HepG2 (cell line): ENCODE measurements at regions not wholly inside any gene's neighbourhood (a gene's known extent, or its start where the extent isn't known, plus 50 kb on each side); places are given as distances from the start of the nearest gene placed in this dataset.

ENCODE experiments used
- ATAC-seq: fragments of 200-7000 bp; cut with Tn5 transposase; 3 replicates; pipeline ENCODE4 v1.9.1; 2020; ENCODE audit warnings: mild to moderate bottlenecking, moderate library complexity
- BruUV-seq: library from RNA; stranded (reverse); fragments of 400-500 nt; replicated peaks from 2 replicates; lab custom pipeline; 2021; lab: Mats Ljungman, UMichigan
- CTCF ChIA-PET: fragments of 300-600 bp; formaldehyde crosslinking; extraction: SDS; loops from one replicate; lab custom pipeline; 2021; ENCODE audit warnings: low total read pairs, inconsistent platforms, low intra/inter-chr PET ratio; lab: Yijun Ruan, JAX
- POLR2A ChIA-PET: fragments of 350-600 bp; sonication (Branson Sonifier 250); formaldehyde crosslinking; loops from one replicate; lab custom pipeline; 2020; ENCODE audit warnings: antibody characterized with exemption, inconsistent platforms; lab: Yijun Ruan, JAX
- DNase-seq: peaks from one replicate; pipeline ENCODE4 v3.0.0-alpha.2; 2015; ENCODE audit warnings: low spot score
- FAIRE-seq: peaks from 3 replicates; lab custom pipeline; 2011; peaks lifted over from hg19 to GRCh38; lab: Jason Lieb, UNC
- H2AFZ ChIP-seq: one replicate; pipeline ENCODE4 v1.6.1; 2011; ENCODE audit warnings: low read length, inconsistent platforms
- H3K27ac ChIP-seq: fragments of 300-600 bp; 3 replicates; pipeline ENCODE4 v1.8.0; 2011; ENCODE audit warnings: mixed run types, mild to moderate bottlenecking, mixed read lengths, low read length, inconsistent platforms; ENCODE audit not compliant: insufficient read depth; ENCODE audit errors: extremely low read length
- H3K27me3 ChIP-seq, 2 experiments: fragments of 200-600 bp in 1 of 2; 2 replicates in 1 of 2; 3 replicates in 1 of 2; pipeline versions ENCODE4 v1.6.0 to v1.8.0; 2011; ENCODE audit warnings: low read length in 2 of 2, mild to moderate bottlenecking in 2 of 2, moderate library complexity in 2 of 2, inconsistent platforms in 1 of 2; ENCODE audit not compliant: insufficient read depth in 2 of 2, control insufficient read depth in 1 of 2
- H3K36me3 ChIP-seq, 2 experiments: fragments of 200-600 bp in 1 of 2; replicated peaks in 1 of 2; 2 replicates in 1 of 2; 3 replicates in 1 of 2; pipeline versions ENCODE4 v1.5.1 to v1.8.0; 2011; ENCODE audit warnings: low read length in 2 of 2, inconsistent platforms in 1 of 2; ENCODE audit not compliant: insufficient read depth in 2 of 2, control insufficient read depth in 1 of 2
- H3K4me1 ChIP-seq: 2 replicates; pipeline ENCODE4 v1.5.1; 2012; ENCODE audit warnings: low read length, inconsistent platforms; ENCODE audit not compliant: insufficient read depth
- H3K4me2 ChIP-seq: 2 replicates; pipeline ENCODE4 v1.6.0; 2011; ENCODE audit warnings: low read depth, low read length, inconsistent platforms
- H3K4me3 ChIP-seq, 3 experiments: fragments of 200-600 bp in 1 of 3; sonication (generic), shearing (Covaris generic) in 1 of 3; replicated peaks in 1 of 3; 2 replicates each; pipeline ENCODE4 v1.5.1; 2011 to 2016; ENCODE audit warnings: low read length in 3 of 3, inconsistent platforms in 2 of 3, low read depth in 2 of 3, mild to moderate bottlenecking in 2 of 3, control low read depth in 1 of 3, mixed read lengths in 1 of 3; ENCODE audit not compliant: insufficient read depth in 1 of 3
- H3K79me2 ChIP-seq: one replicate; pipeline ENCODE4 v1.6.1; 2011; ENCODE audit warnings: low read length, inconsistent platforms; ENCODE audit not compliant: insufficient read depth
- H3K9ac ChIP-seq: 2 replicates; pipeline ENCODE4 v1.6.0; 2011; ENCODE audit warnings: mild to moderate bottlenecking, low read depth, low read length, inconsistent platforms; ENCODE audit not compliant: insufficient read depth
- H3K9me3 ChIP-seq: 2 replicates; pipeline ENCODE4 v1.5.1; 2012; ENCODE audit warnings: mild to moderate bottlenecking, low read length
- H4K20me1 ChIP-seq: 2 replicates; pipeline ENCODE4 v1.6.0; 2011; ENCODE audit warnings: inconsistent platforms, mild to moderate bottlenecking, low read length, moderate library complexity; ENCODE audit not compliant: insufficient read depth
- WGBS: methylation state at CpG from one replicate; pipeline ENCODE4 v1.1.6; 2017; ENCODE audit warnings: low lambda C conversion rate; 5-methylcytosine and 5-hydroxymethylcytosine counted together
- in situ Hi-C: cut with HindIII; loops from 2 replicates; pipeline ENCODE4 v1.10.0; 2017; ENCODE audit warnings: low pct_unique_long_range_greater_than_20kb; ENCODE audit not compliant: extremely low pct_ligation_motif_present
- intact Hi-C: fragments of 100-400 bp; cut with micrococcal nuclease; formaldehyde crosslinking; loops from one replicate; pipeline ENCODE4 v1.10.0; 2022; ENCODE audit not compliant: unreplicated experiment
- TF ChIP-seq, protein P1 (sequence below): IDR thresholded peaks from 2 replicates; pipeline ENCODE4 v1.6.1; 2018; ENCODE audit warnings: missing genetic modification reagents
- TF ChIP-seq, protein P2 (sequence below): IDR thresholded peaks from 2 replicates; pipeline ENCODE4 v1.6.1; 2016; ENCODE audit warnings: mild to moderate bottlenecking
- TF ChIP-seq, protein P3 (sequence below): sonication (generic); formaldehyde crosslinking; IDR thresholded peaks from 2 replicates; pipeline ENCODE4 v1.8.1; 2023; ENCODE audit warnings: mild to moderate bottlenecking, inconsistent platforms, moderate library complexity, missing genetic modification reagents, borderline replicate concordance

DNA sequence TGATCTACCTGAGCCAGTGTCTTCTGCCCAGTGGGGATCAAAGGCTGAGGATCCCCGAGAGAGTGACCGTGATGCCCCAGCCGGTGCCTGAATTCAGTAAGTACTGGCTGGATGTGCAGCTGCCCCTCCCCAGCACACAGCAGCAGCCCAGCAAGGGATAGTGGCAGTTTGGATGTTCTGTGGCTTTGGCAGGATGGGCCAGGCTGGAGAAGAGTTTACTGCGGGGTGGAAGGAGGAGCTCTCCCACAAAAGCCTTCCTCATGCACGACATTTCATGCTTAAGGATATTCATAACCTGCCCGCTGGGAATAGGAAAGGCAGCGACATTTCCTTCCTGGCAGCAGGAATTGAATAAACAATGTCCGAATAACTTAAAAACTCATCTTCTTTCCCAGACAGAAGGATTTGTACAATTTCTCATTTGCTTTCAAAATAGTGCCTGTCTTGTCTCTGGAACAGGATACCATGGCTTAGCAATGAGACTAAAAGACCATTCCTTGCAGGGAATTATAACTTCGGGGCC lies 135.6 kb upstream of the PRMT8 start:
- Histone ChIP-seq H3K4me1 (no peaks in the 10 kb centered on the region), H3K4me3 (no peak overlapping the region), H3K36me3 (no peaks in the 10 kb centered on the region), H3K27ac (no peak overlapping the region), H3K4me2 (no peak overlapping the region), H2AFZ (no peak overlapping the region), H3K9ac (no peak overlapping the region), H3K27me3 (peaks cover 3 to 49% of the 10 kb centered on the region in 2 experiments; a peak in 3 of 5 replicates), H3K79me2 (no peaks in the 10 kb centered on the region), H4K20me1 (no peaks in the 10 kb centered on the region), H3K9me3 (no peaks in the 10 kb centered on the region)
- no peak for DNase-seq
- no peak for FAIRE-seq
- ChIA-PET POLR2A (no interaction called here), CTCF (no interaction called here)
- TF ChIP-seq, protein P1, sequence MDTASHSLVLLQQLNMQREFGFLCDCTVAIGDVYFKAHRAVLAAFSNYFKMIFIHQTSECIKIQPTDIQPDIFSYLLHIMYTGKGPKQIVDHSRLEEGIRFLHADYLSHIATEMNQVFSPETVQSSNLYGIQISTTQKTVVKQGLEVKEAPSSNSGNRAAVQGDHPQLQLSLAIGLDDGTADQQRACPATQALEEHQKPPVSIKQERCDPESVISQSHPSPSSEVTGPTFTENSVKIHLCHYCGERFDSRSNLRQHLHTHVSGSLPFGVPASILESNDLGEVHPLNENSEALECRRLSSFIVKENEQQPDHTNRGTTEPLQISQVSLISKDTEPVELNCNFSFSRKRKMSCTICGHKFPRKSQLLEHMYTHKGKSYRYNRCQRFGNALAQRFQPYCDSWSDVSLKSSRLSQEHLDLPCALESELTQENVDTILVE (CRISPR knock-in tag), result no peak
- TF ChIP-seq, protein P2, sequence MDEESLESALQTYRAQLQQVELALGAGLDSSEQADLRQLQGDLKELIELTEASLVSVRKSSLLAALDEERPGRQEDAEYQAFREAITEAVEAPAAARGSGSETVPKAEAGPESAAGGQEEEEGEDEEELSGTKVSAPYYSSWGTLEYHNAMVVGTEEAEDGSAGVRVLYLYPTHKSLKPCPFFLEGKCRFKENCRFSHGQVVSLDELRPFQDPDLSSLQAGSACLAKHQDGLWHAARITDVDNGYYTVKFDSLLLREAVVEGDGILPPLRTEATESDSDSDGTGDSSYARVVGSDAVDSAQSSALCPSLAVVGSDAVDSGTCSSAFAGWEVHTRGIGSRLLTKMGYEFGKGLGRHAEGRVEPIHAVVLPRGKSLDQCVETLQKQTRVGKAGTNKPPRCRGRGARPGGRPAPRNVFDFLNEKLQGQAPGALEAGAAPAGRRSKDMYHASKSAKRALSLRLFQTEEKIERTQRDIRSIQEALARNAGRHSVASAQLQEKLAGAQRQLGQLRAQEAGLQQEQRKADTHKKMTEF (CRISPR knock-in tag), result no peak
- TF ChIP-seq, protein P3, sequence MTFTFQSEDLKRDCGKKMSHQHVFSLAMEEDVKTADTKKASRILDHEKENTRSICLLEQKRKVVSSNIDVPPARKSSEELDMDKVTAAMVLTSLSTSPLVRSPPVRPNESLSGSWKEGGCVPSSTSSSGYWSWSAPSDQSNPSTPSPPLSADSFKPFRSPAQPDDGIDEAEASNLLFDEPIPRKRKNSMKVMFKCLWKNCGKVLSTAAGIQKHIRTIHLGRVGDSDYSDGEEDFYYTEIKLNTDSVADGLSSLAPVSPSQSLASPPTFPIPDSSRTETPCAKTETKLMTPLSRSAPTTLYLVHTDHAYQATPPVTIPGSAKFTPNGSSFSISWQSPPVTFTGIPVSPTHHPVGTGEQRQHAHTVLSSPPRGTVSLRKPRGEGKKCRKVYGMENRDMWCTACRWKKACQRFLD (CRISPR knock-in tag), result no peak
- ATAC-seq, result no peak
- intact Hi-C loops, result no loop called here
- in situ Hi-C loops, result no loop called here
- no TSS peak for BruUV-seq
- 6% methylated on average over 6 of the region's 9 CpGs for WGBS
